ENCODE measurements at regions not wholly inside any gene's neighbourhood (a gene's known extent, or its start where the extent isn't known, plus 50 kb on each side); places are given as distances from the start of the nearest gene placed in this dataset.
"Not testable (repeated sequence)": the region's sequence is repeated elsewhere in the genome, so short reads cannot be mapped to it uniquely, and the experiment has no call there.

DNA sequence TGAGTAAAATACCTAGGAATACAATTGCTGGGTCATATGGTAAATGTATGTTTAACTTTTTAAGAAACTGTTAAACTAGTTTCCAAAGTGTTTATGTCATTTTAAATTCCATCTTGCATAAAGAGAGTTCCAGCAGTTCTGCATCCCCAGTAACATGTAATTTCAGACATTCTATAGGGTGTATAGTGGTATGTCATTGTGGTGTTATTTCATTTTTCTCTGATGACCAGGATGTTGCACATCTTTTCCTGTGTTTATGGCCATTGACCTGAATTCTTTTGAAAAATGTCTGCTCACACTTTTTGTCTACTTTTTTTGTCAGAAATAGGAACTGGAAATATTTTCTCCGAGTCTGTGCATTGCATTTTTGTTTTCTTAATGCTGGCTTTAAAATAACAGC, 128.9 kb downstream of the TMEM200A start:
- H3K4me3 ChIP-seq = no peak overlapping the region
- no peaks in the 10 kb centered on the region for H3K27me3 ChIP-seq
- H3K9me3 ChIP-seq = no peaks in the 10 kb centered on the region
- H3K36me3 ChIP-seq = no peaks in the 10 kb centered on the region
- DNase-seq = no peak

GRCh38 chr6:130500693-130501092, 134.9 kb downstream of the TMEM200A start:
- Histone ChIP-seq H3K9me3 (no peaks in the 10 kb centered on the region), H3K4me3 (no peak overlapping the region), H3K27me3 (no peaks in the 10 kb centered on the region), H3K36me3 (no peaks in the 10 kb centered on the region)
- DNase-seq = no peak

- Histone ChIP-seq H3K27me3 (no peaks in the 10 kb centered on the region), H3K9me3 (no peaks in the 10 kb centered on the region), H3K36me3 (no peaks in the 10 kb centered on the region), H3K4me3 (no peak overlapping the region)
- DNase-seq = no peak
Measured at GRCh38 chr6:130503146-130503545, 137.3 kb downstream of the TMEM200A start.

DNA sequence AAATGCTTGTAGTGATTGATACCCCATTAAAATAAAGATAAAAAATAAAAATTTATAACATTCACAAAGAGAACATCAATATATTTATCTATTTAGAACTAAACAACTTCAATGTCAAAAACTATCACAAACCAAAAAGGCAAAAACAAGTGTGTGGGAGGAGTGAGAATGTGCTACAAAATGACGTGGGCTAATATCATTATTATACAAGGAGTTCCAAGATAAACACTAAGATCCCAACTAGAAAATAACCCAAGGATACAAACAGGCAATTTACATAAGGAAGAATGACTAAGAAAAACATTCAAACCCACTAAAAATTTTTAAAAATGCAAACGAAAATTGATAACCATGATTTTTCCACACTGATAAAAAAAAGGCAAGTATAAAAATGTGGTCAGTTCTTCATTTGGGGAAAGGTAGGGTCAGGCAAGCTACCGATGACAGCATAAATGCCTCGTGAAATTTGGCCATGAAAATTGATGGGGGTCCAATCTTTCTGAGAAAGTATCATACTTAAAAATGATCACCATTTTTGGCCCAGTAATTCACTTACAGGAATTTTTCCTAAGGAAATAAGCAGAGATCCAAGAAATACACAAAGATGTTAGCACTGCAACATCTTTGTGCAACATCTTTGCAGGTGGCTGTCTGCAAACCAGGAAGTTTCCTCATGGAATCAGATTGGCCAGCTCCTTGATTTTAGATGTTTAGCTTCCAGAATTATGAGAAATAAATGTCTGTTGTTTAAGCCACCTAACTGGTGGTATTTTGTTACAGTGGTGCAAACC, 140.2 kb downstream of the TMEM200A start:
- Histone ChIP-seq H3K9me3 (no peaks in the 10 kb centered on the region), H3K27me3 (no peaks in the 10 kb centered on the region), H3K4me3 (no peak overlapping the region), H3K36me3 (no peaks in the 10 kb centered on the region)
- DNase-seq = no peak

DNA sequence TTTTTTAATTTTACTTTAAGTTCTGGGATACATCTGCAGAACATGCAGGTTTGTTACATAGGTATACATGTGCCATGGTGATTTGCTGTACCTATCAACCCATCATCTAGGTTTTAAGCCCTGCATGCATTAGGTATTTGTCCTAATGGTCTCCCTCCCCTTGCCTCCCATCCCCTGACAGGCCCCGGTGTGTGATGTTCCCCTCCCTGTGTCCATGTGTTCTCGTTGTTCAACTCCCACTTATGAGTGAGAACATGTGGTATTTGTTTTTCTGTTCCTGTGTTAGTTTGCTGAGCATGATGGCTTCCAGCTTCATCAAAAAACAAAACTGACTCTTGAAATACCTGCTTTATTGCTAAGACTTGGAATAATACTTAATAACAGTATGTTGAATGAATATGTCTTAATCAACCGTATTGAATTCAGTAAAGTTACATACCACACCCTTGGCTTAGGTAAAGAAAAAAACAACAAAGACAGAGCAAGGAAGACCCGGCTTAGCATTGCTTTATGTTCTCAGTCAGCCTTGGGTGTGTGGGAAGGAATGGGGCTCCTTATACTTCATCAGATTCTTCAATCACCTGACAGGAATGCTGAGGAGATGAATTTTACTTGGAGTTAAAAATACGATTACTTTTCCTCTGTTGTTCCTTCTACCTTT, 141.3 kb downstream of the TMEM200A start:
- not testable (repeated sequence) for H3K27me3 ChIP-seq, H3K4me3 ChIP-seq, DNase-seq, H3K9me3 ChIP-seq, H3K36me3 ChIP-seq

- Histone ChIP-seq H3K4me3 (no peak overlapping the region), H3K36me3 (no peaks in the 10 kb centered on the region), H3K9me3 (no peaks in the 10 kb centered on the region), H3K27me3 (no peaks in the 10 kb centered on the region)
- no peak for DNase-seq
Measured at GRCh38 chr6:130507666-130508028, 141.8 kb downstream of the TMEM200A start.

DNA sequence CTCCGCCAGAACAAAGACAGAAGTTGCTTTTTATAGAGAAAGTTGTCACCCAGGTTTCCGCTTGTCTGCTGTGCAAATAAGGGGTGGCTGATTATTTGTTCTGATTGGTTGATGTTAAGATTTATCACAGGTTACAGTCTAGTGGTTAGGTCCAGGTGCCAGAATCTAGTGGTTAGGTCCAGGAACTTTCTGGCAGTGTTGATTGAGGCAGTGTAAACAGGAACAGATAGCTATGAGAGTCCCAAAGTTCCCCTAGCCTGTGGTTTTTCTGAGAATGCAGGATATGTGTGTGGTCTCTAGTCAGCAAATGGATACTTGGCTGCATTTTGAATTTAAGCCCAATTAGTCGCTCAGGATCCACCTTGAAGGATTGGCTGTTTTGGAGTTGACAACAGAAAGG, 148.0 kb downstream of the TMEM200A start:
- H3K27me3 ChIP-seq = no peaks in the 10 kb centered on the region
- H3K9me3 ChIP-seq = no peaks in the 10 kb centered on the region
- DNase-seq = no peak
- no peak overlapping the region for H3K4me3 ChIP-seq
- H3K36me3 ChIP-seq = no peaks in the 10 kb centered on the region

DNA sequence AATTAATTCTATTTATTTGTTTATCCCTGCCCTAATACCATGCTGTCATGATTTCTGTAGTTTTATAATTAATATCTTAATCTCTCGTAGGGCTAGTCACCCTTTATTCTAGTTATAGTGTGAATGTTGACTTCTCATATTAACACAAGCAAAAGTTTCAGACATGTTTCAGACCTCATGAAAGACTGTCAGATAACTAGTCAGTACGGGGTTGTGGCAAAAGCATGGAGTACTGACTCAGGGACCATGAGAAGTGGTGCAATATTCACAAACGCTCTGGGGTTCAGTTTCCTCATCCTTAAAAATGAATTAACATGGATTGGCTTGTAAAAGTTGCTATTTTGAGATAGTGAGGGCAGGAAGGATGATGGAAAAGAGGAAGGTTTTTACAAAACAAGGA, 148.9 kb downstream of the TMEM200A start:
- no peaks in the 10 kb centered on the region for H3K27me3 ChIP-seq
- H3K9me3 ChIP-seq = no peaks in the 10 kb centered on the region
- DNase-seq = no peak
- no peaks in the 10 kb centered on the region for H3K36me3 ChIP-seq
- H3K4me3 ChIP-seq = no peak overlapping the region

GRCh38 chr6:130515306-130515705, 149.5 kb downstream of the TMEM200A start:
- Histone ChIP-seq H3K9me3 (no peaks in the 10 kb centered on the region), H3K36me3 (no peaks in the 10 kb centered on the region), H3K27me3 (no peaks in the 10 kb centered on the region), H3K4me3 (no peak overlapping the region)
- DNase-seq = no peak

DNA sequence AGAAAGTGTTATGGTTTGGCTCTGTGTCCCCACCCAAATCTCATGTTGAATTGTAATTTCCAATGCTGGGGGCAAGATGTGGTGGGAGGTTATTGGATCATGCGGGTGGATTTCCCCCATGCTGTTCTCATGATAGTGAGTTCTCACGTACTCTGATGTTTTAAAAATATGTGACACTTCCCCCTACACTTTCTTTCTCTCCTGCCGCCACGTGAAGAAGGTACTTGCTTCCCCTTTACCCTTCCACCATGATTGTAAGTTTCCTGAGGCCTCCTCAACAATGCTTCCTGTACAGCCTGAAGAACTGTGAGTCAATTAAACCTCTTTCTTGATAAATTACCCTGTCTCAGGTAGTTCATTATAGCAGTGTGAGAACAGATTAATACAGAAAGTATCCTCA, 150.8 kb downstream of the TMEM200A start:
- DNase-seq = no peak
- Histone ChIP-seq H3K9me3 (no peaks in the 10 kb centered on the region), H3K36me3 (no peaks in the 10 kb centered on the region), H3K27me3 (no peaks in the 10 kb centered on the region), H3K4me3 (no peak overlapping the region)

GRCh38 chr6:130517444-130517931, 151.7 kb downstream of the TMEM200A start:
- Histone ChIP-seq H3K4me3 (no peak overlapping the region), H3K36me3 (no peaks in the 10 kb centered on the region), H3K9me3 (no peaks in the 10 kb centered on the region), H3K27me3 (no peaks in the 10 kb centered on the region)
- DNase-seq = no peak

- H3K27me3 ChIP-seq = no peaks in the 10 kb centered on the region
- H3K36me3 ChIP-seq = no peaks in the 10 kb centered on the region
- H3K4me3 ChIP-seq = no peak overlapping the region
- no peak for DNase-seq
- H3K9me3 ChIP-seq = no peaks in the 10 kb centered on the region
Measured at GRCh38 chr6:130518588-130518987, 152.8 kb downstream of the TMEM200A start.

- no peaks in the 10 kb centered on the region for H3K9me3 ChIP-seq
- H3K36me3 ChIP-seq = no peaks in the 10 kb centered on the region
- DNase-seq = no peak
- no peaks in the 10 kb centered on the region for H3K27me3 ChIP-seq
- no peak overlapping the region for H3K4me3 ChIP-seq
Measured at GRCh38 chr6:130520221-130520620, 154.4 kb downstream of the TMEM200A start.

DNA sequence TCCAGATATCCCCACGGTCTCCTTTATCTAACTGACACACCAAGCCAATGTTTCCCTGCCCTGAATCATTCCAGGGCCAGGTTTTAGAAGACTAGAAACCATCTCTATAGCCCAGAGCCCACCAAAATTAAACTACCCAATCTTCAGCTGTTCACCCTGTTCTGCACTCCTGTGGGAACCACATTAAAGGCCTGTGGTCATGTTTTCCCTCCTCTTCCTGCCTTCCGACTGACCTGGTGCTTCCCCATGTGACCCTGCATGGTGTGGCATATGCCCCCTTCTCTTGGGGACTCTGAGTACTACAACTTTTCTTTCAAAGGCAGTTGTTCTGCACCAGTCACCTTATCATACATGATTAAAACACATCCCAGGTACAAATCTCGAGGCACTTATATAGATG, 155.0 kb downstream of the TMEM200A start:
- DNase-seq = no peak
- H3K36me3 ChIP-seq = no peaks in the 10 kb centered on the region
- no peaks in the 10 kb centered on the region for H3K9me3 ChIP-seq
- no peak overlapping the region for H3K4me3 ChIP-seq
- H3K27me3 ChIP-seq = no peaks in the 10 kb centered on the region

DNA sequence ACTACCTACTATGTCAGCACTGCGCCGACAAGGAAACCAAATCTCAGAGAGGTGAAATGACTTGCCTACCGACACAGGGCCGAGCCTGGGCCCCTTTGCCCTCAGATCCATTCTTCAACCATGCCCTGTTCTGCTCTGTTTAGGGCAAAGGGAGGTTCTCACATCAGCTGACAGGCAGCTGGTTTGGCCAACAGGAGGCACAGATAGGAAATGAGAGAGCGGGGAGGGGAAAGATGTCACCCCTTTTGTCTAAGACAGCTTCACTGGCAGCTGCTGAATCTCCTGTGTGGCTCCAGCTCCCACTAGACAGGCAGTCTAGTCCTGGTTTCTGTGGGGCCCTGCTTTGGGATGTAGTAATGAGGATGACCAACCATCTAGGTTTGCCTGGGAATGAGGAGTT, 158.7 kb downstream of the TMEM200A start:
- no peaks in the 10 kb centered on the region for H3K36me3 ChIP-seq
- no peaks in the 10 kb centered on the region for H3K9me3 ChIP-seq
- H3K27me3 ChIP-seq = no peaks in the 10 kb centered on the region
- H3K4me3 ChIP-seq = no peak overlapping the region
- DNase-seq = no peak

DNA sequence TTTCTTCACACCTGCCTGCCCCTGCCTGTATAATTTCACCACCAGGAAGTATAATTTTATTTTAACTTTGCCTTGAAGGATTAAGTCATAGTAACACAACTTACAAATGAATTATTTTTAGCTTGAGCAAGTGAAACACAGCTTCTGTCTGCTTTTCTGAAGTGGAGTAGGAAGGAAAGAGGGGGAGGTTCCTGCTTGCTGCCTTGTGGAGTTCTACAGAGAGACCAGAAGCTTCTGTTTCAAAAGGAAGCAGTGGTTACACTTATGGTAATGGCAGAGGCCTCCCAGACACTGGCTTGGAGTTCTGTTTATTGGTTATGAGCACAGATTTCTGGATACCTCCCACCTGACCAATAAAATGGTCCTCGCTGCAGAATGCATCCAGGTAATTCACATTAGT, 159.6 kb downstream of the TMEM200A start:
- no peaks in the 10 kb centered on the region for H3K36me3 ChIP-seq
- no peak for DNase-seq
- no peaks in the 10 kb centered on the region for H3K9me3 ChIP-seq
- H3K4me3 ChIP-seq = no peak overlapping the region
- no peaks in the 10 kb centered on the region for H3K27me3 ChIP-seq

DNA sequence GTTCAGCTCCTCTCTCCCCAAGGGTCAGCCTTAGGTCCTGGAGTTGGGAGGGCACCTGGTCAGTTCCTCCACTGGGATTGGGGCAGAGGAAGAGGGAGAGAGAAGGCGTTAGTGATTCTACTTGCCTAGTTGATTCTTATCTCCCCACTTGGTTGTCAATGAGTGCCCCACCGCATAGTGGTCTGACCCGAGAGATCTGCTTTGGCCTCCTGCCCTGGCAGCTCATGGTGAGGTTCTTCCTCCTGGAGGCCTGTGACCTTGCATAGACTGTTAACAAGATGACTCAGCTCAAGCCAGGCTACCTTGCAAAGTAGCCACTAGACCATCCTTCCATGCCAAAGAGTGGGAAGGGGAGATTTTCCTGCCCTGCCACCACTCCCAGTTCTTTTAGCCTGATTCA, 160.6 kb downstream of the TMEM200A start:
- Histone ChIP-seq H3K4me3 (no peak overlapping the region), H3K36me3 (no peaks in the 10 kb centered on the region), H3K27me3 (no peaks in the 10 kb centered on the region), H3K9me3 (no peaks in the 10 kb centered on the region)
- DNase-seq = no peak

- no peaks in the 10 kb centered on the region for H3K36me3 ChIP-seq
- H3K27me3 ChIP-seq = no peaks in the 10 kb centered on the region
- no peaks in the 10 kb centered on the region for H3K9me3 ChIP-seq
- DNase-seq = no peak
- H3K4me3 ChIP-seq = no peak overlapping the region
Measured at GRCh38 chr6:130527173-130527572, 161.4 kb downstream of the TMEM200A start.
